PFSK-1 (cell line): ENCODE measurements at regions not wholly inside any gene's neighbourhood (a gene's known extent, or its start where the extent isn't known, plus 50 kb on each side); places are given as distances from the start of the nearest gene placed in this dataset.

Experiments used
- POLR2AphosphoS5 ChIP-seq: IDR thresholded peaks from 2 replicates; pipeline ENCODE4 v1.6.1; 2012; ENCODE audit warnings: low read depth, mild to moderate bottlenecking, control low read depth, low read length, moderate library complexity
- SIN3A ChIP-seq: IDR thresholded peaks from 2 replicates; pipeline ENCODE4 v1.6.1; 2012; ENCODE audit warnings: mild to moderate bottlenecking, low read length, moderate library complexity, borderline replicate concordance; ENCODE audit not compliant: insufficient read depth
- TAF1 ChIP-seq: IDR thresholded peaks from 2 replicates; pipeline ENCODE4 v1.6.1; 2012; ENCODE audit warnings: low read length, control low read depth, borderline replicate concordance; ENCODE audit not compliant: insufficient read depth
- TF ChIP-seq, protein P1 (sequence below), 2 experiments: IDR thresholded peaks; 2 replicates each; pipeline versions ENCODE4 v1.6.1 to v1.8.0; 2011 to 2012; ENCODE audit warnings: low read depth in 2 of 2, low read length in 2 of 2, control low read depth in 1 of 2, inconsistent platforms in 1 of 2, mild to moderate bottlenecking in 1 of 2, moderate library complexity in 1 of 2; ENCODE audit not compliant: insufficient read depth in 1 of 2

DNA sequence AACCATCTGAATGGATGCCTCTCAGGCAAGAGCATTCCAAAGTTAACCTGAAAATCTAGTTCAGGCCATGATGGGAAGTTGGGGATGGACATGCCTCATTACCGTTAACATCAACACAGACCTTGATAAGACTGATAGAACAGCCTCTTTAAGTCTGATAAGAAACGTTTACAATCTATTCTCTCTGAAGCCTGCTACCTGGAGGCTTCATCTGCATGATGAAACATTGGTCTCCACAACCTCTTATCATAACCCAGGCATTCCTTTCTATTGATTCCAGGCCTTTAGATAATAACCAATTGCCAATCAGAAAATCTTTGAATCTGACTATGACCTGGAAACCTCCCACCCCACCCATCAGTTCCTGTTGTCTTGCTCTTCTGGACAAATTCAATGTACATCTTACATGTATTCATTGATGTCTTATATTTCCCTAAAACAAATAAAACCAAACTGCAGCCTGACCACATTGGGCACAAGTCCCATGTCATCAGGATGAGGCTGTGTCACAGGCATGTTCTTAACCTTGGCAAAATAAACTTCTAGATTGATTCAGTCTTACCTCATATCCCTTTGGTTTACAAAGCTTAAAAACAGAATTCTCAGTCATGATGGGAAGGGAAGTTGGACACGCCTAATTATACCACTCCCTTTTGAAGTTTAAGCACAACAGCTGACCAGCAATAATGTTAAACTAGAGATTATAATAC lies 843.8 kb upstream of the SPRY2 start:
- TF ChIP-seq, protein P1, sequence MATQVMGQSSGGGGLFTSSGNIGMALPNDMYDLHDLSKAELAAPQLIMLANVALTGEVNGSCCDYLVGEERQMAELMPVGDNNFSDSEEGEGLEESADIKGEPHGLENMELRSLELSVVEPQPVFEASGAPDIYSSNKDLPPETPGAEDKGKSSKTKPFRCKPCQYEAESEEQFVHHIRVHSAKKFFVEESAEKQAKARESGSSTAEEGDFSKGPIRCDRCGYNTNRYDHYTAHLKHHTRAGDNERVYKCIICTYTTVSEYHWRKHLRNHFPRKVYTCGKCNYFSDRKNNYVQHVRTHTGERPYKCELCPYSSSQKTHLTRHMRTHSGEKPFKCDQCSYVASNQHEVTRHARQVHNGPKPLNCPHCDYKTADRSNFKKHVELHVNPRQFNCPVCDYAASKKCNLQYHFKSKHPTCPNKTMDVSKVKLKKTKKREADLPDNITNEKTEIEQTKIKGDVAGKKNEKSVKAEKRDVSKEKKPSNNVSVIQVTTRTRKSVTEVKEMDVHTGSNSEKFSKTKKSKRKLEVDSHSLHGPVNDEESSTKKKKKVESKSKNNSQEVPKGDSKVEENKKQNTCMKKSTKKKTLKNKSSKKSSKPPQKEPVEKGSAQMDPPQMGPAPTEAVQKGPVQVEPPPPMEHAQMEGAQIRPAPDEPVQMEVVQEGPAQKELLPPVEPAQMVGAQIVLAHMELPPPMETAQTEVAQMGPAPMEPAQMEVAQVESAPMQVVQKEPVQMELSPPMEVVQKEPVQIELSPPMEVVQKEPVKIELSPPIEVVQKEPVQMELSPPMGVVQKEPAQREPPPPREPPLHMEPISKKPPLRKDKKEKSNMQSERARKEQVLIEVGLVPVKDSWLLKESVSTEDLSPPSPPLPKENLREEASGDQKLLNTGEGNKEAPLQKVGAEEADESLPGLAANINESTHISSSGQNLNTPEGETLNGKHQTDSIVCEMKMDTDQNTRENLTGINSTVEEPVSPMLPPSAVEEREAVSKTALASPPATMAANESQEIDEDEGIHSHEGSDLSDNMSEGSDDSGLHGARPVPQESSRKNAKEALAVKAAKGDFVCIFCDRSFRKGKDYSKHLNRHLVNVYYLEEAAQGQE (IDR thresholded peaks at IDR 0.05; ENCODE audit: insufficient read depth in 1 of 2, low read depth in 2 of 2, low read length in 2 of 2), result no peak
- no peak for TF ChIP-seq POLR2AphosphoS5
- TF ChIP-seq TAF1, result no peak
- no peak for TF ChIP-seq SIN3A
